Anterior cingulate cortex (tissue), 58 donors: ENCODE measurements at regions not wholly inside any gene's neighbourhood (a gene's known extent, or its start where the extent isn't known, plus 50 kb on each side); places are given as distances from the start of the nearest gene placed in this dataset.

Experiments used
- DNase-seq, 58 donors: peaks; one replicate each; lab custom pipeline; 2025; lab: John Stamatoyannopoulos, UW

- DNase-seq, result no peak
These were observed 75.4 kb upstream of the LDLRAD3 start for GRCh38 chr11:35868491-35868890.

- DNase-seq, result no peak
These were observed 70.1 kb upstream of the LDLRAD3 start for GRCh38 chr11:35873721-35874120.

GRCh38 chr11:35874751-35875450, 69.0 kb upstream of the LDLRAD3 start:
- DNase-seq, result peak in 11 of 58 donors; percentile 7 to 35 (median 14)

- DNase-seq, result no peak
These were observed 68.4 kb upstream of the LDLRAD3 start for GRCh38 chr11:35875466-35875865.

- DNase-seq, result no peak
These were observed 67.1 kb upstream of the LDLRAD3 start for GRCh38 chr11:35876786-35877185.

GRCh38 chr11:35878741-35879140, 65.1 kb upstream of the LDLRAD3 start:
- DNase-seq, result no peak

GRCh38 chr11:35879361-35879760, 64.5 kb upstream of the LDLRAD3 start:
- no peak for DNase-seq

- no peak for DNase-seq
These were observed 57.1 kb upstream of the LDLRAD3 start for GRCh38 chr11:35886759-35887158.

- DNase-seq, result no peak
These were observed 56.1 kb upstream of the LDLRAD3 start for GRCh38 chr11:35887737-35888136.

- DNase-seq, result no peak
These were observed 54.9 kb upstream of the LDLRAD3 start for GRCh38 chr11:35888961-35889360.

- no peak for DNase-seq
These were observed 52.8 kb upstream of the LDLRAD3 start for GRCh38 chr11:35891096-35891495.

GRCh38 chr11:35892166-35892565, 51.7 kb upstream of the LDLRAD3 start:
- DNase-seq, result no peak

- DNase-seq, result no peak
These were observed 49.9 kb upstream of the LDLRAD3 start for GRCh38 chr11:35893796-35894475.
